ENCODE measurements at regions not wholly inside any gene's neighbourhood (a gene's known extent, or its start where the extent isn't known, plus 50 kb on each side); places are given as distances from the start of the nearest gene placed in this dataset.

- no peak overlapping the region for H2BK120ac ChIP-seq (ENCODE audit: low read depth, low read length, poor library complexity, severe bottlenecking)
- no peak overlapping the region for H4K5ac ChIP-seq (ENCODE audit: insufficient read length, low read depth, low read length)
- no peak overlapping the region for H2AK5ac ChIP-seq (ENCODE audit: insufficient read length, low read length)
- no peaks in the 10 kb centered on the region for H3K79me1 ChIP-seq (ENCODE audit: insufficient read depth, low read depth, low read length, poor library complexity, severe bottlenecking)
- no peak overlapping the region for H3T11ph ChIP-seq (ENCODE audit: low read length)
- peaks cover 2% of the 10 kb centered on the region for H3K27me3 Mint-ChIP-seq (ENCODE audit: low read depth)
- no peak overlapping the region for H3K4me3 Mint-ChIP-seq
- H3K79me2 ChIP-seq (ENCODE audit: insufficient read depth, low read length): no peaks in the 10 kb centered on the region
- H4K8ac ChIP-seq (replicated peaks; ENCODE audit: insufficient read length, low read depth, low read length): no peak overlapping the region
- no peak overlapping the region for H3K27ac ChIP-seq (ENCODE audit: insufficient read length, low read depth, low read length)
- no peaks in the 10 kb centered on the region for H3K23me2 ChIP-seq (ENCODE audit: insufficient read length, low read depth, low read length, poor library complexity, severe bottlenecking)
- peaks cover 15 to 25% of the 10 kb centered on the region in 2 experiments for H3K4me1 Mint-ChIP-seq
- H3K36me3 Mint-ChIP-seq (ENCODE audit: insufficient read depth in 1 of 3, low read depth in 3 of 3): peaks cover 0 to 2% (median 0%) of the 10 kb centered on the region in 3 experiments; a peak in 1 of 7 replicates
- no peak overlapping the region for H4K91ac ChIP-seq (ENCODE audit: insufficient read length, low read depth, low read length)
- H3K56ac ChIP-seq (ENCODE audit: insufficient read length, low read depth, low read length): no peak overlapping the region
- H3K23ac ChIP-seq (ENCODE audit: insufficient read length, low read depth, low read length): no peak overlapping the region
- H2BK5ac ChIP-seq (ENCODE audit: insufficient read length, low read length): no peak overlapping the region
- H2AFZ ChIP-seq (ENCODE audit: low read length): no peak overlapping the region
- no peak overlapping the region for H3K9ac ChIP-seq (ENCODE audit: extremely low read depth, insufficient read length, low read length)
- H2BK20ac ChIP-seq (ENCODE audit: low read depth, low read length, poor library complexity, severe bottlenecking): no peak overlapping the region
- H3K27ac Mint-ChIP-seq: peak overlapping the region in 1 of 3 experiments; percentile 95; a peak in 1 of 7 replicates
- no peaks in the 10 kb centered on the region for H3K9me3 ChIP-seq (ENCODE audit: control insufficient read depth, low read depth, low read length)
- no peaks in the 10 kb centered on the region; a peak in 1 of 5 replicates for H3K9me3 Mint-ChIP-seq
- no peak overlapping the region for H2BK15ac ChIP-seq (ENCODE audit: low read depth, low read length)
- H3K27me3 ChIP-seq (ENCODE audit: insufficient read depth, low read length): no peaks in the 10 kb centered on the region
- no peaks in the 10 kb centered on the region for H4K20me1 ChIP-seq (ENCODE audit: control insufficient read depth, insufficient read depth, insufficient read length)
- H3K4me1 ChIP-seq (ENCODE audit: insufficient read depth, low read length): peaks cover 3% of the 10 kb centered on the region; the same call in 1 of the 2 replicates
- no peak overlapping the region for H2BK12ac ChIP-seq (ENCODE audit: insufficient read length, low read depth, low read length)
- H3K18ac ChIP-seq (ENCODE audit: insufficient read length, low read depth, low read length): no peak overlapping the region
- TF ChIP-seq, protein P1, sequence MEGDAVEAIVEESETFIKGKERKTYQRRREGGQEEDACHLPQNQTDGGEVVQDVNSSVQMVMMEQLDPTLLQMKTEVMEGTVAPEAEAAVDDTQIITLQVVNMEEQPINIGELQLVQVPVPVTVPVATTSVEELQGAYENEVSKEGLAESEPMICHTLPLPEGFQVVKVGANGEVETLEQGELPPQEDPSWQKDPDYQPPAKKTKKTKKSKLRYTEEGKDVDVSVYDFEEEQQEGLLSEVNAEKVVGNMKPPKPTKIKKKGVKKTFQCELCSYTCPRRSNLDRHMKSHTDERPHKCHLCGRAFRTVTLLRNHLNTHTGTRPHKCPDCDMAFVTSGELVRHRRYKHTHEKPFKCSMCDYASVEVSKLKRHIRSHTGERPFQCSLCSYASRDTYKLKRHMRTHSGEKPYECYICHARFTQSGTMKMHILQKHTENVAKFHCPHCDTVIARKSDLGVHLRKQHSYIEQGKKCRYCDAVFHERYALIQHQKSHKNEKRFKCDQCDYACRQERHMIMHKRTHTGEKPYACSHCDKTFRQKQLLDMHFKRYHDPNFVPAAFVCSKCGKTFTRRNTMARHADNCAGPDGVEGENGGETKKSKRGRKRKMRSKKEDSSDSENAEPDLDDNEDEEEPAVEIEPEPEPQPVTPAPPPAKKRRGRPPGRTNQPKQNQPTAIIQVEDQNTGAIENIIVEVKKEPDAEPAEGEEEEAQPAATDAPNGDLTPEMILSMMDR (conservative IDR thresholded peaks at IDR 0.05): no peak
- H3K4me2 ChIP-seq (ENCODE audit: insufficient read depth, insufficient read length, low read length): no peak overlapping the region
- no peak for DNase-seq
- WGBS (ENCODE audit: extremely low coverage, insufficient read length, low lambda C conversion rate): no CpG with 5 or more reads among the region's 8 CpGs
- no peak overlapping the region for H3K14ac ChIP-seq (ENCODE audit: insufficient read depth, low read length)
- no peak overlapping the region for H3K4ac ChIP-seq (ENCODE audit: low read depth, low read length)
Measured at GRCh38 chr11:70569618-70569890, 171.2 kb downstream of the CTTN start.
